CD4-positive, alpha-beta T cell (primary cell): ENCODE measurements at regions not wholly inside any gene's neighbourhood (a gene's known extent, or its start where the extent isn't known, plus 50 kb on each side); places are given as distances from the start of the nearest gene placed in this dataset.

ENCODE experiments used
- ATAC-seq: fragments of 200-7000 bp; cut with Tn5 transposase; one replicate; pipeline ENCODE4 v1.10.0; 2022; ENCODE audit warnings: mild to moderate bottlenecking; ENCODE audit not compliant: poor library complexity
- CTCF ChIA-PET: fragments of 350-600 bp; sonication (Branson Sonifier 250); formaldehyde crosslinking; loops from one replicate; lab custom pipeline; 2021; ENCODE audit warnings: antibody characterized with exemption, inconsistent platforms; lab: Charles Lee
- POLR2A ChIA-PET: fragments of 350-600 bp; sonication (Branson Sonifier 250); formaldehyde crosslinking; loops from one replicate; lab custom pipeline; 2021; ENCODE audit warnings: antibody characterized with exemption, inconsistent platforms; lab: Charles Lee
- DNase-seq, 14 experiments: peaks; one replicate each; pipeline ENCODE4 v3.0.0-alpha.2; 2013 to 2020; ENCODE audit warnings: mixed read lengths in 2 of 14
- H3K27ac ChIP-seq, 2 donors: one replicate each; pipeline versions ENCODE4 v1.5.1 to v1.7.0; 2013; ENCODE audit warnings: low read length in 2 of 2, low read depth in 1 of 2, mild to moderate bottlenecking in 1 of 2
- H3K27me3 ChIP-seq, 2 experiments: 1 replicate in 1 of 2; 2 replicates in 1 of 2; pipeline versions ENCODE4 v1.6.1 to v1.7.0; 2013; ENCODE audit warnings: low read length in 2 of 2, control low read depth in 1 of 2, mild to moderate bottlenecking in 1 of 2, moderate library complexity in 1 of 2; ENCODE audit not compliant: insufficient read depth in 2 of 2, control insufficient read depth in 1 of 2
- H3K36me3 ChIP-seq: one replicate; pipeline ENCODE4 v1.6.1; 2013; ENCODE audit warnings: low read length, control low read depth; ENCODE audit not compliant: insufficient read depth
- H3K4me1 ChIP-seq: one replicate; pipeline ENCODE4 v1.6.1; 2013; ENCODE audit warnings: low read length, control low read depth; ENCODE audit not compliant: insufficient read depth
- H3K4me3 ChIP-seq: one replicate; pipeline ENCODE4 v1.5.1; 2013; ENCODE audit warnings: mild to moderate bottlenecking, low read length, moderate library complexity
- H3K9me3 ChIP-seq, 2 experiments: 1 replicate in 1 of 2; 2 replicates in 1 of 2; pipeline versions ENCODE4 v1.6.1 to v1.7.0; 2013; ENCODE audit warnings: low read length in 2 of 2, mild to moderate bottlenecking in 2 of 2, control low read depth in 1 of 2, moderate library complexity in 1 of 2; ENCODE audit not compliant: control insufficient read depth in 1 of 2, insufficient read depth in 1 of 2
- H3K27ac Mint-ChIP-seq: one replicate; pipeline ENCODE4 v1.8.0; 2020; ENCODE audit warnings: mixed read lengths
- H3K27me3 Mint-ChIP-seq: one replicate; pipeline ENCODE4 v1.8.0; 2021; ENCODE audit warnings: mixed read lengths
- H3K36me3 Mint-ChIP-seq: one replicate; pipeline ENCODE4 v1.8.0; 2021; ENCODE audit warnings: low read depth, mixed read lengths
- H3K4me1 Mint-ChIP-seq: one replicate; pipeline ENCODE4 v1.8.0; 2021; ENCODE audit warnings: low read depth, mixed read lengths
- H3K4me3 Mint-ChIP-seq: one replicate; pipeline ENCODE4 v1.8.0; 2020; ENCODE audit warnings: mild to moderate bottlenecking, mixed read lengths
- H3K9me3 Mint-ChIP-seq: one replicate; pipeline ENCODE4 v1.8.0; 2020; ENCODE audit warnings: mixed read lengths
- intact Hi-C, 2 experiments: fragments of 100-400 bp; cut with DNase I in 1 of 2; cut with micrococcal nuclease in 1 of 2; formaldehyde crosslinking; loops; one replicate each; pipeline versions ENCODE4 v1.15.1 to v1.9.0; 2023 to 2025; cut with DNase I, micrococcal nuclease
- TF ChIP-seq, protein P1 (sequence below): fragments of 200-600 bp; IDR thresholded peaks from one replicate; pipeline ENCODE4 v1.8.0; 2022; ENCODE audit warnings: antibody characterized with exemption, mild to moderate bottlenecking

GRCh38 chr10:109270173-109270572 lies 653.1 kb downstream of the XPNPEP1 start:
- no peak overlapping the region for H3K4me3 Mint-ChIP-seq
- H3K36me3 Mint-ChIP-seq: no peaks in the 10 kb centered on the region
- DNase-seq: no peak
- POLR2A ChIA-PET: no interaction called here
- Histone ChIP-seq H3K4me3 (no peak overlapping the region), H3K4me1 (no peaks in the 10 kb centered on the region), H3K27ac (no peak overlapping the region), H3K27me3 (no peaks in the 10 kb centered on the region), H3K36me3 (no peaks in the 10 kb centered on the region), H3K9me3 (no peaks in the 10 kb centered on the region)
- no peak for ATAC-seq
- H3K27ac Mint-ChIP-seq: no peak overlapping the region
- H3K9me3 Mint-ChIP-seq: peaks cover 6% of the 10 kb centered on the region
- CTCF ChIA-PET: no interaction called here
- H3K27me3 Mint-ChIP-seq: no peaks in the 10 kb centered on the region
- TF ChIP-seq, protein P1, sequence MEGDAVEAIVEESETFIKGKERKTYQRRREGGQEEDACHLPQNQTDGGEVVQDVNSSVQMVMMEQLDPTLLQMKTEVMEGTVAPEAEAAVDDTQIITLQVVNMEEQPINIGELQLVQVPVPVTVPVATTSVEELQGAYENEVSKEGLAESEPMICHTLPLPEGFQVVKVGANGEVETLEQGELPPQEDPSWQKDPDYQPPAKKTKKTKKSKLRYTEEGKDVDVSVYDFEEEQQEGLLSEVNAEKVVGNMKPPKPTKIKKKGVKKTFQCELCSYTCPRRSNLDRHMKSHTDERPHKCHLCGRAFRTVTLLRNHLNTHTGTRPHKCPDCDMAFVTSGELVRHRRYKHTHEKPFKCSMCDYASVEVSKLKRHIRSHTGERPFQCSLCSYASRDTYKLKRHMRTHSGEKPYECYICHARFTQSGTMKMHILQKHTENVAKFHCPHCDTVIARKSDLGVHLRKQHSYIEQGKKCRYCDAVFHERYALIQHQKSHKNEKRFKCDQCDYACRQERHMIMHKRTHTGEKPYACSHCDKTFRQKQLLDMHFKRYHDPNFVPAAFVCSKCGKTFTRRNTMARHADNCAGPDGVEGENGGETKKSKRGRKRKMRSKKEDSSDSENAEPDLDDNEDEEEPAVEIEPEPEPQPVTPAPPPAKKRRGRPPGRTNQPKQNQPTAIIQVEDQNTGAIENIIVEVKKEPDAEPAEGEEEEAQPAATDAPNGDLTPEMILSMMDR: no peak
- intact Hi-C loops: no loop called here
- H3K4me1 Mint-ChIP-seq: no peaks in the 10 kb centered on the region

GRCh38 chr10:109264004-109264403 lies 659.3 kb downstream of the XPNPEP1 start:
- H3K4me1 ChIP-seq: no peaks in the 10 kb centered on the region
- Mint-ChIP-seq H3K9me3 (peaks cover 19% of the 10 kb centered on the region), H3K4me3 (no peak overlapping the region), H3K4me1 (no peaks in the 10 kb centered on the region), H3K36me3 (no peaks in the 10 kb centered on the region), H3K27me3 (no peaks in the 10 kb centered on the region), H3K27ac (no peak overlapping the region)
- H3K27ac ChIP-seq: no peak overlapping the region
- CTCF ChIA-PET: no interaction called here
- peaks cover 0 to 9% of the 10 kb centered on the region in 2 experiments for H3K9me3 ChIP-seq
- no peaks in the 10 kb centered on the region for H3K27me3 ChIP-seq
- POLR2A ChIA-PET: no interaction called here
- intact Hi-C loops: no loop called here
- no peak overlapping the region for H3K4me3 ChIP-seq
- no peak for ATAC-seq
- DNase-seq: no peak
- no peaks in the 10 kb centered on the region for H3K36me3 ChIP-seq
- TF ChIP-seq, protein P1: no peak

DNA sequence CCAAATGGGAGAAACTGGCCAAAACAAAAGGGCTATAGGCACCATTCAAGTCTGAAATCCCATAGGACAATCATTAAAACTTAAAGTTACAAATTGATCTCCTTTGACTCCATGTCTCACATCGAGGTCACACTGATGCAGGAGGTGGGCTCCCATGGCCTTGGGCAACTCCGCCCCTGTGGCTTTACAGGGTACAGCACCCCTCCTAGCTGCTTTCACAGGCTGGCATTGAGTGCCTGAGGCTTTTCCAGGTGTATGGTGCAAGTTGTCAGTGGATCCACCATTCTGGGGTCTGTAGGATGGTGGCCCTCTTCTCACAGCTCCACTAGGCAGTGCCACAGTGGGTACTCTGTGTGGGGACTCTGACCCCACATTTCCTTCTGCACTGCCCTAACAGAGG lies 662.1 kb downstream of the XPNPEP1 start:
- Histone ChIP-seq H3K36me3 (no peaks in the 10 kb centered on the region), H3K27me3 (no peaks in the 10 kb centered on the region), H3K4me3 (no peak overlapping the region), H3K9me3 (peaks cover 0 to 9% of the 10 kb centered on the region in 2 experiments), H3K27ac (no peak overlapping the region), H3K4me1 (no peaks in the 10 kb centered on the region)
- no peak for ATAC-seq
- Mint-ChIP-seq H3K27me3 (no peaks in the 10 kb centered on the region), H3K4me3 (no peak overlapping the region), H3K27ac (no peak overlapping the region), H3K36me3 (no peaks in the 10 kb centered on the region), H3K9me3 (peaks cover 17% of the 10 kb centered on the region), H3K4me1 (no peaks in the 10 kb centered on the region)
- ChIA-PET CTCF (no interaction called here), POLR2A (no interaction called here)
- intact Hi-C loops: no loop called here
- DNase-seq: no peak
- TF ChIP-seq, protein P1: no peak
